HUES48 (cell line): ENCODE measurements at regions not wholly inside any gene's neighbourhood (a gene's known extent, or its start where the extent isn't known, plus 50 kb on each side); places are given as distances from the start of the nearest gene placed in this dataset.
"Not testable (repeated sequence)": the region's sequence is repeated elsewhere in the genome, so short reads cannot be mapped to it uniquely, and the experiment has no call there.

Experiments used
- H3K27ac ChIP-seq: one replicate; pipeline ENCODE4 v1.7.0; 2013; ENCODE audit warnings: low read depth, low read length, inconsistent platforms
- H3K27me3 ChIP-seq: 2 replicates; pipeline ENCODE4 v1.6.1; 2013; ENCODE audit warnings: mild to moderate bottlenecking, low read length; ENCODE audit not compliant: control insufficient read depth, insufficient read depth
- H3K36me3 ChIP-seq: 2 replicates; pipeline ENCODE4 v1.6.1; 2013; ENCODE audit warnings: low read length; ENCODE audit not compliant: control insufficient read depth, insufficient read depth
- H3K4me1 ChIP-seq: 2 replicates; pipeline ENCODE4 v1.6.1; 2013; ENCODE audit warnings: mild to moderate bottlenecking, low read length; ENCODE audit not compliant: control insufficient read depth, insufficient read depth
- H3K4me3 ChIP-seq: 2 replicates; pipeline ENCODE4 v1.5.1; 2013; ENCODE audit warnings: mild to moderate bottlenecking, low read depth, low read length
- H3K9ac ChIP-seq: 2 replicates; pipeline ENCODE4 v1.6.1; 2013; ENCODE audit warnings: mild to moderate bottlenecking, low read depth, low read length, moderate library complexity
- H3K9me3 ChIP-seq: 2 replicates; pipeline ENCODE4 v1.6.1; 2013; ENCODE audit warnings: low read length; ENCODE audit not compliant: control insufficient read depth, insufficient read depth

DNA sequence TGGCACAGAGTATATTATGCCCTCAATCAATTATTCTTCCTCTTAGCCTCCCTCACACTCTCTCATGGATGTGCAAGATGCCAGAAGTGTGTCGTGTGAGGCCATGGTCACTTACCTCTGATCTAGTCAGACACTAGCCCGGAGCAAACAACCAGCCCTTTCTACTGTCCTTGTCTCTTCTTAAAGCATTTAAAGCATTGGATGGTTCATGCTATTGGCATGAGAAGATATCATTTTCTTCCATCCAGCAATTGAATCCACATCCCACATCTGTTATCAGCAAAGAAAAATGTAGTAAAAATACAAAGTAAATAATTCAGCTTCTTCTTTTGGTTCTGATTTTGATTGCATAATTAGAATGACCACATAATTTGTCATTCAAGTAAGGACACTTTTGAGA is 267.2 kb upstream of the ACO1 start:
- H3K27ac ChIP-seq: no peak overlapping the region
- H3K4me3 ChIP-seq: no peak overlapping the region
- H3K4me1 ChIP-seq: peaks cover 5% of the 10 kb centered on the region; the same call in 1 of the 2 replicates
- no peaks in the 10 kb centered on the region for H3K36me3 ChIP-seq
- H3K9me3 ChIP-seq: no peaks in the 10 kb centered on the region
- H3K9ac ChIP-seq: no peak overlapping the region
- no peaks in the 10 kb centered on the region for H3K27me3 ChIP-seq

DNA sequence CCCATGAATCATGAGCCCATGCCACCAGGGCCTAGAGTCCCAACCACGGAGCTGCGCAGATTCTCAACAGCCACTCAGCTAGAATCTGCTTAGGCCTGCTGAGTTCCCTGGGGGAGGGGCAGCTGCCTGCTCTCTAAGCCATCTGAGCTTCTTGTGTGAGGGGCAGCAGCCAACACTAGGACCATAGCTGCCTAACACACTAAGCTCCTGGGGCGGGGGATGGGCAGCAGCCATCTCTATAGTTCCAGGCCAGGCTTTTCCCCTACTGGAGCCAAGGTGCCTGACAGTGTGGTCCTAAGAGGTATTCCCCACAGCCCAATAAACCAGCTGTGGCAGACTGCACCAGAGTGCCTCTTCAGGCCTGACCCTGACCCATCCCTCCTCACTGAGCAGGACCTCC is 255.9 kb upstream of the ACO1 start:
- H3K27me3 ChIP-seq: no peaks in the 10 kb centered on the region
- H3K27ac ChIP-seq: no peak overlapping the region
- H3K4me1 ChIP-seq: no peaks in the 10 kb centered on the region
- no peaks in the 10 kb centered on the region for H3K36me3 ChIP-seq
- no peaks in the 10 kb centered on the region for H3K9me3 ChIP-seq
- H3K4me3 ChIP-seq: no peak overlapping the region
- H3K9ac ChIP-seq: no peak overlapping the region

DNA sequence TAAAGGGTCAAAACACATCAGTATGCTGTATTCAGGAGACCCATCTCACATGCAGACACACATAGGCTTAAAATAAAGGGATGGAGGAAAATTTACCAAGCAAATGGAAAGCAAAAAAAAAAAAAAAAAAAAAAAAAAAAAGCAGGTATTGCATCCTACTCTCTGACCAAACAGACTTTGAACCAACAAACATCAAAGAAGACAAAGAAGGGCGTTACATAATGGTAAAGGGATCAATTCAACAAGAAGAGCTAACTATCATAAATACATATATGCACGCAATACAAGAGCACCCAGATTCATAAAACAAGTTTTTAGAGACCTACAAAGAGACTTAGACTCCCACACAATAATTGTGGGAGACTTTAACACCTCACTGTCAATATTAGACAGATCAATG is 253.7 kb upstream of the ACO1 start:
- H3K4me3 ChIP-seq, H3K9me3 ChIP-seq, H3K9ac ChIP-seq, H3K36me3 ChIP-seq, H3K27me3 ChIP-seq, H3K4me1 ChIP-seq, H3K27ac ChIP-seq: not testable (repeated sequence)

DNA sequence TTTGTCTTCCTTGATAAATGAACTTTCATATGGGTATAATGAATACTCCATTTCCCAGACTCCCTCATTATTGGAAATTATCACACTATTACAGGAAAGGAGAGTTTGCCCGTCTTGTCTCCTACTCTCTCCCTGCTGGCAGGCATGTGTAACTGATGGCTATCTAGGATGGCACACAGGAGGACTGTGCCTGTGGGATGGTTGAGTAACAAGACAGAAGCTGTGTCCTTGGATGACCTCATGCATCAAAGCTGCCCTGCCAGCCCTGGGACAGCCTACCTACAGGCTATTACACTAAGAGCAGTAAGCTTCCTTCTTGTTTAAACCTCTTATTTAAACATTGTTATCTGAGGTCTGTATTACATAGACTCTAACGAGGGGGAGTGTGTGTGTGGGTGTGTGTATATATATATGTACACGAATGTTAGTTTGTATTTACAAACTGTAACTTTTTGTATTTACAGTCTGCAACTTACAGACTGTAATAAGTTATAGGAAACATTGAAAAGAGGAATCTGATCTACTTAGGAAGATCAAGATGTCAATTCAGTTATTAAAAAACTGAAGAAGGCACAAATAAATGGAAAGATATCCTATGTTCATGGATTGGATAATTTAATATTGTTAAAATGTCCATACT is 247.6 kb upstream of the ACO1 start:
- no peak overlapping the region for H3K4me3 ChIP-seq
- no peak overlapping the region for H3K9ac ChIP-seq
- no peaks in the 10 kb centered on the region for H3K27me3 ChIP-seq
- no peaks in the 10 kb centered on the region for H3K4me1 ChIP-seq
- H3K9me3 ChIP-seq: no peaks in the 10 kb centered on the region
- no peak overlapping the region for H3K27ac ChIP-seq
- H3K36me3 ChIP-seq: no peaks in the 10 kb centered on the region

DNA sequence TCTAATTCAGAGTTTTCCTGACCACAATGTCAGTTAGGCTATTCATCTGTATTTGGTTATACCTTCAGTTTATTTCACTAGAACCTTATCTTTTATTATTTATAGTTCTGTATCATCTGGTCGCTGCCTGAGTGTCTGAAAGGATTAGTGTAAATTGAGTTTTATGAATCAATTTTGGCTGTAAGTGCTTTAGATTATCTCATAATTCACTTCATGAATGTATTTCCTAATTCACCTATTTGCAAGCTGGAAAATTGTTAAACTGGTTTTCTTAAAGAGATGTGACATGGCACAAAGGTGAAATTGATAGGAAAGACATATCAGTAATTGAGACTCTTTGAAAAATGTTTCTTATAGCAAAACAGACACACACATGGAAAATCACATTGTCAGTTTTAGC is 242.4 kb upstream of the ACO1 start:
- H3K27me3 ChIP-seq: no peaks in the 10 kb centered on the region
- no peaks in the 10 kb centered on the region for H3K36me3 ChIP-seq
- no peak overlapping the region for H3K4me3 ChIP-seq
- no peaks in the 10 kb centered on the region for H3K4me1 ChIP-seq
- no peak overlapping the region for H3K27ac ChIP-seq
- H3K9me3 ChIP-seq: no peaks in the 10 kb centered on the region
- H3K9ac ChIP-seq: no peak overlapping the region

DNA sequence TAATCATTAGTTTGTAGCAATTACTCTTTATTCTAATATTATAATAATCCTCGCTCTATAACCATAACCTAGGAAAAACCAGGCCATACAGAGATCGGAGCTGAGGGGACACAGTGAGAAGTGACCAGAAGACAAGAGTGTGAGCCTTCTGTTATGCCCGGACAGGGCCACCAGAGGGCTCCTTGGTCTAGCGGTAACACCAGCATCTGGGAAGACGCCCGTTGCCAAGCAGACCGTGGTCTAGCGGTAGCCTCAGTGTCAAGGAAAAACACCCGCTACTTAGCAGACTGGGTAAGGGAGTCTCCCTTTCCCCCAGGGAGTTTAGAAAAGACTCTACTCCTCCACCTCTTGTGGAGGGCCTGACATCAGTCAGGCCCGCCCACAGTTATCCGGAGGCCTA is 235.9 kb upstream of the ACO1 start:
- not testable (repeated sequence) for H3K4me1 ChIP-seq, H3K36me3 ChIP-seq, H3K9me3 ChIP-seq, H3K9ac ChIP-seq, H3K27me3 ChIP-seq, H3K4me3 ChIP-seq, H3K27ac ChIP-seq

DNA sequence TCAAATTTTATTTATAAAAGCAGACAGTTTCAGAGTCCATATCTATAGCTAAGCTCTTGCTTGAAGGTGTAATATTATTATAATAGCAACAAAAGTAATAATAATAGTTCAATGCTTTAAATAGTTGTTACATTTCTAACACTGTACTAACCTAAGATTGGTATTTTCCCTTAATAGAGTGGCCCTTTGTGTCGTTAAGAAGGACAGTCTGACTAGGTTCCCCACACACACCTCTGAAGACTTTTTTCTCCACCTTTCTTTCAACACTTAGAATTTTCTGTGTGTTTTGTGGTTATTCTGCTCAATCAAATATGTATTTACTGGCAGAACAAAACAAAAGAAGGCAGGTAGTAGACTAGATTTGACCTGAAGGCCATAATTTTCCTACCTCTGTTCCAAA is 223.2 kb upstream of the ACO1 start:
- H3K4me1 ChIP-seq: peaks cover 4% of the 10 kb centered on the region; the same call in 1 of the 2 replicates
- no peaks in the 10 kb centered on the region for H3K36me3 ChIP-seq
- no peak overlapping the region for H3K27ac ChIP-seq
- no peak overlapping the region for H3K9ac ChIP-seq
- no peaks in the 10 kb centered on the region for H3K9me3 ChIP-seq
- H3K4me3 ChIP-seq: no peak overlapping the region
- H3K27me3 ChIP-seq: no peaks in the 10 kb centered on the region

DNA sequence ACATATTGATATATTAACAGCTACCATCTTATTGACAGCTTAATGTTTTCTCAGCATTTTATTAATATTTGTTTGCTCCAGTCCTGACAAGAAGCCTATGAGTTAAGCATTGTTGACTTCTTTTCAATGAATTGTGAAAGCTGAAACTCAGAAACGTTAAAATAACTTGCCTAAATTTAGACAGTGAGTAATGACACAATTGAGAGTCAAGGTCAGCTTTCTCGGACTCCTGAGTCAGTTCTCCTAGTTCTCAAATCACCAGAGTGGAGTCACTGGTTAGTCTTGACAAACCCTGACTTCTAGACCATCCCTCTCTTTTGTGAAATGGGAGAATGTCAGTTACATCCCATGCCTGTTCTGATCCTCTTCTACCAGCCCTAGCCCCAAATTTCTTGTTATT is 222.7 kb upstream of the ACO1 start:
- Histone ChIP-seq H3K4me1 (peaks cover 4% of the 10 kb centered on the region; the same call in 1 of the 2 replicates), H3K27ac (no peak overlapping the region), H3K36me3 (no peaks in the 10 kb centered on the region), H3K9me3 (no peaks in the 10 kb centered on the region), H3K4me3 (no peak overlapping the region), H3K27me3 (no peaks in the 10 kb centered on the region), H3K9ac (no peak overlapping the region)

DNA sequence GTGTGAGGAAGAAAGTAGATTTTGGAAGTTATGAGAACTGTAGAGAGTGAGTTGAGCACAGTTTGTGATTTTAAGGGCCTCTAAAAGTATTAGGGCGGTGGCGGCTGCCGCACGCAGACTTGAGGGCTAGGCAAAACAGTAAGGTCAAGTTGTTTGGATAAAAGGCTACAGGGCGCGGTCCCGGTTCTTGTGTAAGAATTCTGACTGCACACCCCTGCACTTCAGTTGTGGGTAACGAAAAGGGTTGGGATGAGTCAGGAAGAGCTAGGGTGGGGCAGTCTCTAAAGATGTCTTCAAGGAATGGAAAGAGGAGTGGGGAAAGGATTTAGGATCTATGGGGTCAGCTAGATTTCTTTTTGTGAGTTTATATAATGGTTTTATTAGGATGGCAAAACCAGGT is 218.1 kb upstream of the ACO1 start:
- H3K4me3 ChIP-seq, H3K36me3 ChIP-seq, H3K9me3 ChIP-seq, H3K27me3 ChIP-seq, H3K4me1 ChIP-seq, H3K27ac ChIP-seq, H3K9ac ChIP-seq: not testable (repeated sequence)

DNA sequence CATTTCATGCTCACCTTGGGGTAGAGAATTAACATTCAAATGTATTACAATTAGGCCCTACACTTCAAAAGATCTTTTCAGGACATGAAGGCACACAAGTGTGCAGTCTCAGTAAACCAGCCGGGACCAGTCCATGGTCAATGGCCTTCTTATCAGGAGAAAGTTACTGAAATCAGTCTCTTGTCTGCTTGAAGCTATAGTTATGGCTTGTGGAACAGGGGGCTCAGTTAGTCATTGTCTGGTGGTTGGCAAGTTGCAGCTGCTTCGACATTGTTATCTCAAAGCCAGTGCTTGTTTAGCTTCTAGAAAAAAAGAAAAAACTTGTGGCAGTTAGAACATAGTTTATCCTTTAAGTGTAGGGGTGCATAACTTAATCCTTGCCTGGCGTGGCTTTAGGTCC is 213.1 kb upstream of the ACO1 start:
- H3K4me3 ChIP-seq: no peak overlapping the region

DNA sequence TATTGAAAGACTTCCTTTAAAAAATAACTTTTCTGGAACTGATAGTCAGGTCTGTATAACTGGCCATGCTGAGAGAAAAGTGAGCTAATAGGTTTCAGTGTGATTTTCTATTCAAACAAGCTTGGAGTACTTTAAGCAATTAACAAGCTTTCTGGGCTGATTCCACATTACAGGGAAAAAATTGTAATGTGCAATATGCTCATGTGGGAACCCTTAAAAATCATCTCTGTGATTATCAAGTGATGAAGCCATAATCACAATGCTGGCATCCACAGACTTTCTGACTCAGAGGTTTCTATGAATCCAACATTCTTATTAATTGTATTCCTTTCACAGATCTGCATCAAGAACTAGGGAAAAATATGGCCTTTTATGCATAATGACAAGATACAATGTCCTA is 212.2 kb upstream of the ACO1 start:
- Histone ChIP-seq H3K36me3 (no peaks in the 10 kb centered on the region), H3K27me3 (no peaks in the 10 kb centered on the region), H3K27ac (no peak overlapping the region), H3K4me1 (no peaks in the 10 kb centered on the region; the same call in 1 of the 2 replicates), H3K9ac (no peak overlapping the region), H3K4me3 (no peak overlapping the region), H3K9me3 (peaks cover 4% of the 10 kb centered on the region; the same call in 1 of the 2 replicates)

More for the DNA sequence above, 213.1 kb upstream of the ACO1 start:
- peaks cover 4% of the 10 kb centered on the region; the same call in 1 of the 2 replicates for H3K9me3 ChIP-seq
- no peaks in the 10 kb centered on the region for H3K27me3 ChIP-seq
- H3K4me1 ChIP-seq: no peaks in the 10 kb centered on the region; the same call in 1 of the 2 replicates
- H3K36me3 ChIP-seq: no peaks in the 10 kb centered on the region
- H3K27ac ChIP-seq: no peak overlapping the region
- H3K9ac ChIP-seq: no peak overlapping the region

DNA sequence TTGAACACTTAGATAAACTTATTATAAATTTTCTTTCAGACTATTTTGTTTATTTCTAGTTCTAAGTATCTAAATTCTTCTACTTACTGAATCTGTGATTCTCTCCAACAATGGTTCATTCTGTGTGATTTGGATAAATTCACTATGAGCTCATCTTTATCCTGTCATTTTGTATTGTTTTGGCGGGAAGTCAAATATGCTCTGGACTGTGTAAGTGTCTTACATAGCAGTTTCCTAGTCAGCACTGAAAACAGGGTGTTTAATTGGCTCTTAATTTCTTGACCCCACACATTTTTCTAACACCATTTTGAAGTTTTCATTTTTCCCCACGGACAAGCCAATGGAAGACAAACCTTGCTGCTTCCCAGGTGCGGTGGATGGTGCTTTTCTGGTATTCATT is 207.0 kb upstream of the ACO1 start:
- Histone ChIP-seq H3K9ac (no peak overlapping the region), H3K36me3 (no peaks in the 10 kb centered on the region), H3K9me3 (no peaks in the 10 kb centered on the region), H3K4me1 (no peaks in the 10 kb centered on the region), H3K27me3 (no peaks in the 10 kb centered on the region), H3K27ac (no peak overlapping the region), H3K4me3 (no peak overlapping the region)
